Prostate gland (tissue), 2 donors: ENCODE measurements at regions not wholly inside any gene's neighbourhood (a gene's known extent, or its start where the extent isn't known, plus 50 kb on each side); places are given as distances from the start of the nearest gene placed in this dataset.

ENCODE experiments used
- CTCF ChIP-seq, 4 experiments: fragments of 200-600 bp in 2 of 4; fragments of 450-650 bp in 2 of 4; sonication (generic) in 2 of 4; IDR thresholded peaks; 1 replicate in 3 of 4; 2 replicates in 1 of 4; pipeline ENCODE4 v1.5.1; 2016 to 2019; ENCODE audit warnings: antibody characterized with exemption in 4 of 4, mild to moderate bottlenecking in 2 of 4, moderate library complexity in 2 of 4
- POLR2A ChIP-seq: fragments of 450-650 bp; IDR thresholded peaks from one replicate; pipeline ENCODE4 v1.6.1; 2016; ENCODE audit warnings: antibody characterized with exemption, mild to moderate bottlenecking
- POLR2AphosphoS5 ChIP-seq: sonication (generic); formaldehyde crosslinking; IDR thresholded peaks from one replicate; pipeline ENCODE4 v1.6.1; 2017; ENCODE audit warnings: antibody characterized with exemption

- TF ChIP-seq CTCF (IDR thresholded peaks at IDR 0.05) (no peak), POLR2AphosphoS5 (no peak), POLR2A (no peak)
These were observed 227.2 kb upstream of the ATP2B1 start for GRCh38 chr12:89935850-89936249.
